Nucleus accumbens (tissue), 56 donors: ENCODE measurements at regions not wholly inside any gene's neighbourhood (a gene's known extent, or its start where the extent isn't known, plus 50 kb on each side); places are given as distances from the start of the nearest gene placed in this dataset.
A peak's percentile ranks its signal among the peaks of the same experiment; 100 is the strongest.

ENCODE experiments used
- DNase-seq, 56 donors: peaks; one replicate each; lab custom pipeline; 2025; lab: John Stamatoyannopoulos, UW

- DNase-seq = no peak
These were observed 170.3 kb upstream of the SETBP1 start for GRCh38 chr18:44510390-44510789.

DNA sequence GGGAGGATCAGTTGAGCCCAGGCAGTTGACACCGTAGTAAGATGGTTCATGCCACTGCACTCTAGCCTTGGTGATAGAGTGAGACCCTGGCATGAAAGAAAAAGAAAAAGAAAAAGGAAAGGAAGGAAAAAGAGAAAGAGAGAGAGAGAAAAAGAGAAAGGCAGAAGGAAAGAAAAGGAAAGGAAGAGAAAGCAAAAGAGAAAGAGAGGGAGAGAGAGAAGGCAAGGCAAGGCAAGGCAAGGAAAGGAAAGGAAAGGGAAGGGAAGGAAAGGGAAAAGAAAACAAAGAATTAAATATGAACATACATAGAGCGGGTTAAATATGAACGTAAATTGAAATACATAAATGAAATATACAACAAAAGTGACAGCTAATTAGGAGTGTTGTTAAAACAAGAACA, 167.5 kb upstream of the SETBP1 start:
- no peak for DNase-seq

DNA sequence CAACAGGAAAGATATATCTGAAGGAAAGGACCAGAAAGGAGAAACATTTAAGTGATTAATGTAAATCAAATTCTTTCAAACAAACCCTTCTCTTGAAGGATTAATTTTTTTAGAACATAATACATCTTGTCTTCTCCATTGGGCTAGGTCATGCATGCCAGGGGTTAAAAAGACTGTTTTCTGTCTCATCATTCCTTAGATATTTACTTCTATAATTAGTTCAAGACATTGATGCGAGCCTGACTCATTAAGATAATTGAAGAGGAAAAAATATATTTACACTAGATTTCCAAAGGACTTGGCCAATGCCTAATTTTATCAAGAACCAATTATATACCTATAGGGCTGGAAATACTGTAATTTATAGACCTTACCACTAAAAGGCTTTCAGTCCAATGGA, 166.6 kb upstream of the SETBP1 start:
- no peak for DNase-seq

GRCh38 chr18:44514766-44515165, 165.9 kb upstream of the SETBP1 start:
- no peak for DNase-seq

- DNase-seq = peak in 5 of 56 donors; percentile 2 to 12 (median 8)
These were observed 164.2 kb upstream of the SETBP1 start for GRCh38 chr18:44516450-44516849.

GRCh38 chr18:44517136-44517535, 163.6 kb upstream of the SETBP1 start:
- DNase-seq = no peak

DNA sequence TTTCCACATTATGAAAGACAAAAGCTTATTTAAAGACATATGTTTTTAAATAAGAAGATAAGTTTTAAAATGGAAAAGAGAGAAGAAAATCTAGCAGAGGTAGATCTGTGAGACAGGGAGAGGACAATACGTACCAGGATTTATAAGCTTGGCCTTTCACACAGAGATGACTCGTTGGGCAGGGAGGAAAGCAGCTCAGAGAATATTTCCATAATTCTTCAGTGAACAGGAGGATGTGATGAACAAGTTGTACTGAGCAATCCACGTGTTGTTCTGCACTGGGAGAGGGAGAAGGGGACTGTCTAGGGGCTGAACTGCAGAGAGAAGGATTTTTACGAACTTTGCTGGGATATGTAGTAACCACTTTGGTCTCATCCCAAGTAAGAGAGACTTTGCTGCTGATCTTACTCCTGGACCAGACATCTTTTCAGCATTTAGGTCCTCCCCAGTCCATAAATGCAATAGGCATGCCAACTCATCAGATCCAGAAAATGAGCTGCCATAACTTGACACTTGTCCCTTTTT, 162.5 kb upstream of the SETBP1 start:
- DNase-seq = no peak

GRCh38 chr18:44518666-44519065, 162.0 kb upstream of the SETBP1 start:
- DNase-seq = no peak

- DNase-seq = no peak
These were observed 159.6 kb upstream of the SETBP1 start for GRCh38 chr18:44520981-44521667.

DNA sequence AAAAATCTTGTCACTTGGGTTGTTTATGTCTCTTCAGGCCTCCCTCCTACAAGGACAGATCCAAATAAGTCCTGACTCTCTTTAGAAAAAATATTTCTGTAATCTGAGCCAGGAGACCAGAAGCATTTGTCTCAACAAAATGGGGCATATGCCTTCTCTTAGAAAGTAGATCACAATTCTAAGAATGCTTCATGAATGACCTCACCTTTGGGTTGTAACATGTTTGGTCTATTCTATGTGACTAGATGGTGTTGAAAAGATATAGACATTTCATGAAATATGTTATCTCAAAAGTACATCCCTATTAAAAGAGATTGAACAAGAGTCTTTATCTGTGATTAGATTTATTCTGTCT, 159.0 kb upstream of the SETBP1 start:
- no peak for DNase-seq

GRCh38 chr18:44526705-44527415, 153.8 kb upstream of the SETBP1 start:
- no peak for DNase-seq

DNA sequence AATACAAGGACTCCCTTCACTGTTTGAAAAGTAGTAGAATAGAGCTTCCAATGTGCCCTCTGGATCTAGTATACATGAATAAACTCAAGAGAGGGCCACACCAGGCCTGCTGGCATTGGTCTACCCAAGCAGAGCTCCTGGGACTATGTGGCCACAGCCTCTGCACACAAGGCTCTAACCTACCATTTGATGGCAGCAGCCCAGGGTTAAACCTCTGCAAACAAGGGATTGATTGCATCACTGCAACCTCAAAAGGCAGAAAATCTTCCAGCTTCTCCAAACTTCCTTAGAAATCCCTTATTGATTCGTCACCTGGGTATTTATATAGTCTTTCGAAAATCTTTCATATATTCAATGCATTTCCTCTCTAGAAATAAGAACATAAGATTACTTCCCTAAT, 147.6 kb upstream of the SETBP1 start:
- DNase-seq = no peak

GRCh38 chr18:44536046-44536445, 144.6 kb upstream of the SETBP1 start:
- no peak for DNase-seq

- no peak for DNase-seq
These were observed 144.1 kb upstream of the SETBP1 start for GRCh38 chr18:44536619-44537018.

GRCh38 chr18:44537526-44537925, 143.2 kb upstream of the SETBP1 start:
- no peak for DNase-seq

DNA sequence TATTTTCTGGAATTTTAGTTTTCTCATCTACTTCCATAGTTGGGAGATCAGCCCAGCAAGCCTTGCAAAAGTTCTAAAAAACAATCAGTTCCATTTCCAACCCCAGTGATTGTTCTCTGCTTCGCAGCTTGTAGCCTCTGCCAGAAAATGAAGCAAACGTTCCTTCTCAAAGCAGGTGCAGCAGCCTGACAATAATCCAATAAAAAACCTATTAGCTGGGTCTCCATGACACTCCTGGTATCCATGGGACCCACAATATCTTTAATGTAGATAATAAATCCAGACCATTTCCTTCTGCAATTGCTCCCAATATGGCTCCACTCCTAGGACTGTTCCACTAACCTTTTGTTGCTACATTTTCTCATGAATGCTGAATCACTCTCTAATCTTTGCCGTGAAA, 140.8 kb upstream of the SETBP1 start:
- DNase-seq = no peak

DNA sequence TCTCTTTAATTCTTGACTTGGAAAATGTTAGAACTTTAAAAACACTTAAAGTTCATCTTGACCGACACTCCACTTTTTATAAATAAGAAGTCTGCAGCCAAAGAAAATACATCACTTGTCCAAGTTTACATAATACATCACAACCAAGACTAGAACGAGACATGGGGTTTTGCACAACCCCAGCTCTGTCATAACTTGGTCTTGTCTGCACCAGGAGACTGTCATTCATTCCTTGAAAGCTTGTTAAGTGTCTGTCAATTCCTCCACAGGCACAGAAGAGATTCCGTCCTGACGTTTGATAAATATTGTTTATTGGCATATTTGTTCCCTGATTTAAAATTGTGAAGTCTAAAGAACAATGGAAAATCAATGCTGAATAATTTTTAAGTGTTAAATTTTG, 139.5 kb upstream of the SETBP1 start:
- no peak for DNase-seq

DNA sequence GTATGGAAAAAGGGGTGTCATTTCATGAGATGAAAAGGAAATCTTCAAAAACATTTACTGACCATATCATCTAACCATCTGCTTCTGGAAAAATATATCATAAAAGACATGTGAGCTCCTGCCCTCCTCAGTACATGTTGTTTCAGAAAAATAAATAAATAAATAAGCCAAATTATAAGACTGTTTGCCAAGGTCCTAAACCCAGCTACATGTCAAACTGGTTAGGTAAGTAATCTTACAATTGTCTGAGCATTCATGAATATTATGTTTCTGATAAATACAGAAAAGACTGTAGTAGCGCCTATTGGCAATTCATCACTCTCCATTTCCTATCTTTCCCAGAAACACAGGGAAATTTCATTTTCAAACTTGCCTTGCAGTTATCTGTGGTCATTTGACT, 138.9 kb upstream of the SETBP1 start:
- no peak for DNase-seq

DNA sequence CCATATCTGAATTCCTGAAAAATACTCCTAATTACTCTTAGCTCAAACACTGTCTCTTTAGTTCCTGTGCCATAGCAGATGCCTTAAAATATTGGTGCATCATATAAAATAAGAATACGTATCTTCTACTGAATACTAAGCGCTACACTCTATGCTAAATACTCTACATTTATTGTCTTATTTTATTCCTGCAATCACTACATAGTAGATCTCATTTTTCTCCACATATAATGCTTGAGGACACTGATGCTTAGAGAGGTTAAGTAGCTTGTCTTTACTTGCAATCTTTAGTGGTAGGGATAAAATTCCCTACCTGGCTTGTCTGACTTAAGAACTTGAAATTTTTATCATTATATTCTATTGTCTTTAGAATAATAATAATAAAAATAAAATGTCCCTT, 137.3 kb upstream of the SETBP1 start:
- DNase-seq = no peak

- DNase-seq = no peak
These were observed 135.2 kb upstream of the SETBP1 start for GRCh38 chr18:44545359-44545985.

GRCh38 chr18:44546954-44547353, 133.7 kb upstream of the SETBP1 start:
- no peak for DNase-seq
